ENCODE measurements at regions not wholly inside any gene's neighbourhood (a gene's known extent, or its start where the extent isn't known, plus 50 kb on each side); places are given as distances from the start of the nearest gene placed in this dataset.

GRCh38 chr12:19867970-19868369 is 428.7 kb downstream of the AEBP2 start:
- H3K4me1 ChIP-seq, result no peaks in the 10 kb centered on the region
- no peak for TF ChIP-seq CTCF (IDR thresholded peaks at IDR 0.05)
- DNase-seq (ENCODE audit: low spot score), result no peak
- H3K9me3 ChIP-seq, result no peaks in the 10 kb centered on the region
- no peaks in the 10 kb centered on the region for H3K36me3 ChIP-seq
- H3K4me3 ChIP-seq, result no peak overlapping the region
- H3K27ac ChIP-seq, result no peak overlapping the region
- no peaks in the 10 kb centered on the region for H3K27me3 ChIP-seq

GRCh38 chr12:19869413-19869812 is 430.1 kb downstream of the AEBP2 start:
- Histone ChIP-seq H3K27ac (no peak overlapping the region), H3K27me3 (no peaks in the 10 kb centered on the region), H3K36me3 (no peaks in the 10 kb centered on the region), H3K4me3 (no peak overlapping the region), H3K9me3 (no peaks in the 10 kb centered on the region), H3K4me1 (no peaks in the 10 kb centered on the region)
- no peak for DNase-seq (ENCODE audit: low spot score)
- TF ChIP-seq CTCF (IDR thresholded peaks at IDR 0.05), result no peak

GRCh38 chr12:19872621-19873540 is 433.6 kb downstream of the AEBP2 start:
- TF ChIP-seq CTCF (IDR thresholded peaks at IDR 0.05), result no peak
- no peaks in the 10 kb centered on the region for H3K36me3 ChIP-seq
- no peaks in the 10 kb centered on the region for H3K4me1 ChIP-seq
- H3K27ac ChIP-seq, result no peak overlapping the region
- no peaks in the 10 kb centered on the region for H3K9me3 ChIP-seq
- no peaks in the 10 kb centered on the region for H3K27me3 ChIP-seq
- no peak overlapping the region for H3K4me3 ChIP-seq
- no peak for DNase-seq (ENCODE audit: low spot score)

GRCh38 chr12:19880076-19880475 is 440.8 kb downstream of the AEBP2 start:
- peaks cover 0 to 7% of the 10 kb centered on the region in 2 donors for H3K9me3 ChIP-seq
- no peak for DNase-seq (ENCODE audit: low spot score)
- no peaks in the 10 kb centered on the region for H3K36me3 ChIP-seq
- no peak overlapping the region for H3K4me3 ChIP-seq
- H3K4me1 ChIP-seq, result peaks cover 0 to 31% of the 10 kb centered on the region in 2 donors
- H3K27ac ChIP-seq, result no peak overlapping the region
- no peaks in the 10 kb centered on the region for H3K27me3 ChIP-seq
- TF ChIP-seq CTCF (IDR thresholded peaks at IDR 0.05), result no peak

- no peak overlapping the region for H3K4me3 ChIP-seq
- no peak for DNase-seq (ENCODE audit: low spot score)
- peaks cover 0 to 7% of the 10 kb centered on the region in 2 donors for H3K9me3 ChIP-seq
- TF ChIP-seq CTCF (IDR thresholded peaks at IDR 0.05), result no peak
- H3K27me3 ChIP-seq, result no peaks in the 10 kb centered on the region
- no peaks in the 10 kb centered on the region for H3K36me3 ChIP-seq
- peaks cover 0 to 38% of the 10 kb centered on the region in 2 donors for H3K4me1 ChIP-seq
- no peak overlapping the region for H3K27ac ChIP-seq
Measured at GRCh38 chr12:19880721-19881120, 441.4 kb downstream of the AEBP2 start.
